Astrocyte (in vitro differentiated cells and primary cell): ENCODE measurements at regions not wholly inside any gene's neighbourhood (a gene's known extent, or its start where the extent isn't known, plus 50 kb on each side); places are given as distances from the start of the nearest gene placed in this dataset.

Experiments used
- EZH2 ChIP-seq: IDR thresholded peaks from 2 replicates; pipeline ENCODE4 v1.6.1; 2012; ENCODE audit warnings: mild to moderate bottlenecking, low read length, inconsistent platforms; ENCODE audit not compliant: insufficient read depth
- TF ChIP-seq, protein P1 (sequence below): IDR thresholded peaks from 2 replicates; pipeline ENCODE4 v1.5.1; 2011; ENCODE audit warnings: low read depth, mild to moderate bottlenecking, inconsistent platforms, low read length, moderate library complexity; ENCODE audit not compliant: insufficient read depth

DNA sequence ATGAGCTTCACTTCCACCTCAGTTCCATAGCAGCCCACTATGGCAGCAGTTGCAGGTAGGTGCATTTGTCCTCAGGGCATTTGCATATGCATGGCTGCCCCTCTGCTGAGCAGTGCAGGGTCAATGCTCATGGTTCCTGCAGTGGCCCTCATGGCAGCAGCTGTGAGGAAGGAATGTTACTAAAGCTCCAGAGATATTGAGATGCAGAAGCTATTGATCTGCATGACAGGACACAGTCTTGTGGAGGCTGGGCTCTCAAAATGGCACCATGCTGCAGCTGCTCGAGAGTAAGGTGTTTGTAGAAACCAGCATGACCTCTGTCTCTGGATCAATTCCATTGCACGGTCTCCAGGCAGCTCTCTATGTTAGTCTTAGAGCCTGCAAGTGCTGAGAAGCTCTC, 179.2 kb upstream of the PCDH18 start:
- TF ChIP-seq, protein P1, sequence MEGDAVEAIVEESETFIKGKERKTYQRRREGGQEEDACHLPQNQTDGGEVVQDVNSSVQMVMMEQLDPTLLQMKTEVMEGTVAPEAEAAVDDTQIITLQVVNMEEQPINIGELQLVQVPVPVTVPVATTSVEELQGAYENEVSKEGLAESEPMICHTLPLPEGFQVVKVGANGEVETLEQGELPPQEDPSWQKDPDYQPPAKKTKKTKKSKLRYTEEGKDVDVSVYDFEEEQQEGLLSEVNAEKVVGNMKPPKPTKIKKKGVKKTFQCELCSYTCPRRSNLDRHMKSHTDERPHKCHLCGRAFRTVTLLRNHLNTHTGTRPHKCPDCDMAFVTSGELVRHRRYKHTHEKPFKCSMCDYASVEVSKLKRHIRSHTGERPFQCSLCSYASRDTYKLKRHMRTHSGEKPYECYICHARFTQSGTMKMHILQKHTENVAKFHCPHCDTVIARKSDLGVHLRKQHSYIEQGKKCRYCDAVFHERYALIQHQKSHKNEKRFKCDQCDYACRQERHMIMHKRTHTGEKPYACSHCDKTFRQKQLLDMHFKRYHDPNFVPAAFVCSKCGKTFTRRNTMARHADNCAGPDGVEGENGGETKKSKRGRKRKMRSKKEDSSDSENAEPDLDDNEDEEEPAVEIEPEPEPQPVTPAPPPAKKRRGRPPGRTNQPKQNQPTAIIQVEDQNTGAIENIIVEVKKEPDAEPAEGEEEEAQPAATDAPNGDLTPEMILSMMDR = no peak
- TF ChIP-seq EZH2 = no peak
